Ishikawa (cell line): ENCODE measurements at regions not wholly inside any gene's neighbourhood (a gene's known extent, or its start where the extent isn't known, plus 50 kb on each side); places are given as distances from the start of the nearest gene placed in this dataset.

Experiments used
- CEBPB ChIP-seq: IDR thresholded peaks from 2 replicates; pipeline ENCODE4 v1.6.1; 2012
- CREB1 ChIP-seq: IDR thresholded peaks from 2 replicates; pipeline ENCODE4 v1.6.1; 2012; ENCODE audit warnings: low read depth
- EGR1 ChIP-seq: IDR thresholded peaks from 2 replicates; pipeline ENCODE4 v1.6.1; 2012
- EP300 ChIP-seq: IDR thresholded peaks from 2 replicates; pipeline ENCODE4 v1.6.1; 2012; ENCODE audit warnings: borderline replicate concordance
- FOXM1 ChIP-seq: IDR thresholded peaks from 2 replicates; pipeline ENCODE4 v1.6.1; 2012; ENCODE audit warnings: low read depth, borderline replicate concordance
- NFIC ChIP-seq: IDR thresholded peaks from 2 replicates; pipeline ENCODE4 v1.6.1; 2012
- RAD21 ChIP-seq: IDR thresholded peaks from 2 replicates; pipeline ENCODE4 v1.6.1; 2012; ENCODE audit warnings: low read depth
- TAF1 ChIP-seq: IDR thresholded peaks from 2 replicates; pipeline ENCODE4 v1.6.1; 2012; ENCODE audit warnings: low read depth, mild to moderate bottlenecking
- TCF12 ChIP-seq: IDR thresholded peaks from 2 replicates; pipeline ENCODE4 v1.6.1; 2012; ENCODE audit warnings: low read depth
- TEAD4 ChIP-seq: IDR thresholded peaks from 2 replicates; pipeline ENCODE4 v1.6.1; 2012
- YY1 ChIP-seq: IDR thresholded peaks from 2 replicates; pipeline ENCODE4 v1.6.1; 2012; ENCODE audit warnings: low read depth
- ZBTB7A ChIP-seq: IDR thresholded peaks from 2 replicates; pipeline ENCODE4 v1.6.1; 2012; ENCODE audit warnings: low read depth
- TF ChIP-seq, protein P1 (sequence below): IDR thresholded peaks from 2 replicates; pipeline ENCODE4 v1.6.1; 2012
- TF ChIP-seq, protein P2 (sequence below): IDR thresholded peaks from 2 replicates; pipeline ENCODE4 v1.6.1; 2012
- TF ChIP-seq, protein P3 (sequence below): IDR thresholded peaks from 2 replicates; pipeline ENCODE4 v1.6.1; 2012; ENCODE audit warnings: low read depth, mild to moderate bottlenecking

DNA sequence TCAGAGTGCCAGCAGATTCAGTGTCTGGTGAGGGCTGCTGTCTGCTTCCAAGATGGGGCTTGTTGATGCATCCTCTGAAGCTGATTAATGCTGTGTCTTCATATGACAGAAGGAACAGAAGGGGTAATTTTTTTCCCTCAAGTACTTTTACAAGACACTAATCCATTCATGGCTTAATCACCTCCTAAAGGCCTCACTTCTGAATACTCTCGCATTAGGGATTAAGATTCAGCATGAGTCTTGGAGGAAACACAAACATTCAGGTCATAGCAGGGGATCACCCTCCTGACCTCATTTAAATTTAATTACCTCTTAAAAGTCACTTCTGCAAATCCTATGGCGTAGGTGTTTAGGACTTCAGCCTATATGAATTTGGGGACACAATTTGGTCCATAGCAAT, 1145.5 kb upstream of the PCDH10 start:
- no peak for TF ChIP-seq EP300
- TF ChIP-seq YY1: no peak
- TF ChIP-seq ZBTB7A: no peak
- TF ChIP-seq TAF1: no peak
- no peak for TF ChIP-seq NFIC
- no peak for TF ChIP-seq CEBPB
- no peak for TF ChIP-seq CREB1
- TF ChIP-seq, protein P1, sequence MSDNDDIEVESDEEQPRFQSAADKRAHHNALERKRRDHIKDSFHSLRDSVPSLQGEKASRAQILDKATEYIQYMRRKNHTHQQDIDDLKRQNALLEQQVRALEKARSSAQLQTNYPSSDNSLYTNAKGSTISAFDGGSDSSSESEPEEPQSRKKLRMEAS: no peak
- TF ChIP-seq, protein P2, sequence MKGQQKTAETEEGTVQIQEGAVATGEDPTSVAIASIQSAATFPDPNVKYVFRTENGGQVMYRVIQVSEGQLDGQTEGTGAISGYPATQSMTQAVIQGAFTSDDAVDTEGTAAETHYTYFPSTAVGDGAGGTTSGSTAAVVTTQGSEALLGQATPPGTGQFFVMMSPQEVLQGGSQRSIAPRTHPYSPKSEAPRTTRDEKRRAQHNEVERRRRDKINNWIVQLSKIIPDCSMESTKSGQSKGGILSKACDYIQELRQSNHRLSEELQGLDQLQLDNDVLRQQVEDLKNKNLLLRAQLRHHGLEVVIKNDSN: no peak
- no peak for TF ChIP-seq EGR1
- TF ChIP-seq, protein P3, sequence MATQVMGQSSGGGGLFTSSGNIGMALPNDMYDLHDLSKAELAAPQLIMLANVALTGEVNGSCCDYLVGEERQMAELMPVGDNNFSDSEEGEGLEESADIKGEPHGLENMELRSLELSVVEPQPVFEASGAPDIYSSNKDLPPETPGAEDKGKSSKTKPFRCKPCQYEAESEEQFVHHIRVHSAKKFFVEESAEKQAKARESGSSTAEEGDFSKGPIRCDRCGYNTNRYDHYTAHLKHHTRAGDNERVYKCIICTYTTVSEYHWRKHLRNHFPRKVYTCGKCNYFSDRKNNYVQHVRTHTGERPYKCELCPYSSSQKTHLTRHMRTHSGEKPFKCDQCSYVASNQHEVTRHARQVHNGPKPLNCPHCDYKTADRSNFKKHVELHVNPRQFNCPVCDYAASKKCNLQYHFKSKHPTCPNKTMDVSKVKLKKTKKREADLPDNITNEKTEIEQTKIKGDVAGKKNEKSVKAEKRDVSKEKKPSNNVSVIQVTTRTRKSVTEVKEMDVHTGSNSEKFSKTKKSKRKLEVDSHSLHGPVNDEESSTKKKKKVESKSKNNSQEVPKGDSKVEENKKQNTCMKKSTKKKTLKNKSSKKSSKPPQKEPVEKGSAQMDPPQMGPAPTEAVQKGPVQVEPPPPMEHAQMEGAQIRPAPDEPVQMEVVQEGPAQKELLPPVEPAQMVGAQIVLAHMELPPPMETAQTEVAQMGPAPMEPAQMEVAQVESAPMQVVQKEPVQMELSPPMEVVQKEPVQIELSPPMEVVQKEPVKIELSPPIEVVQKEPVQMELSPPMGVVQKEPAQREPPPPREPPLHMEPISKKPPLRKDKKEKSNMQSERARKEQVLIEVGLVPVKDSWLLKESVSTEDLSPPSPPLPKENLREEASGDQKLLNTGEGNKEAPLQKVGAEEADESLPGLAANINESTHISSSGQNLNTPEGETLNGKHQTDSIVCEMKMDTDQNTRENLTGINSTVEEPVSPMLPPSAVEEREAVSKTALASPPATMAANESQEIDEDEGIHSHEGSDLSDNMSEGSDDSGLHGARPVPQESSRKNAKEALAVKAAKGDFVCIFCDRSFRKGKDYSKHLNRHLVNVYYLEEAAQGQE: no peak
- TF ChIP-seq FOXM1: no peak
- no peak for TF ChIP-seq RAD21
- no peak for TF ChIP-seq TEAD4
- TF ChIP-seq TCF12: no peak

DNA sequence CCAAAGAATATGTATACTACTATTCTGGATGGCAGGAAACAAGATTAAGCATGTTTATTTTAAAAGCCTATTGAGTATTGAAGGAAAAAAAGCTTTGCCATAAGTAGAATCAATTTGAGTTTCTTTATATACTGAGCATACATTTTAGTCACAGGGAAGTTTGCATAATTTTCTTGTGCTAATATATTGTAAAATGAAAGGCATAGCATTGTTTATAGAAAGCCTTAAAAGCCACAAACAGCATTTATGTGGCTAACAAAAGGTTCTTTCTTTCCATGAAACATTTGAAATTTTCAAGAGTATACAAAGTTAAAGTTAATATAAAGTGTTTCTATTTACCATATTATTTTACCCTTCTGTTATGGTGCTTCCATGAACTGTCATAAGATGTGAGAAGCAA, 1133.8 kb upstream of the PCDH10 start:
- no peak for TF ChIP-seq TCF12
- TF ChIP-seq NFIC: no peak
- no peak for TF ChIP-seq ZBTB7A
- TF ChIP-seq EP300: no peak
- TF ChIP-seq, protein P2: no peak
- no peak for TF ChIP-seq TEAD4
- no peak for TF ChIP-seq FOXM1
- no peak for TF ChIP-seq TAF1
- no peak for TF ChIP-seq YY1
- TF ChIP-seq, protein P1: no peak
- TF ChIP-seq, protein P3: no peak
- no peak for TF ChIP-seq CEBPB
- no peak for TF ChIP-seq EGR1
- no peak for TF ChIP-seq RAD21
- no peak for TF ChIP-seq CREB1

DNA sequence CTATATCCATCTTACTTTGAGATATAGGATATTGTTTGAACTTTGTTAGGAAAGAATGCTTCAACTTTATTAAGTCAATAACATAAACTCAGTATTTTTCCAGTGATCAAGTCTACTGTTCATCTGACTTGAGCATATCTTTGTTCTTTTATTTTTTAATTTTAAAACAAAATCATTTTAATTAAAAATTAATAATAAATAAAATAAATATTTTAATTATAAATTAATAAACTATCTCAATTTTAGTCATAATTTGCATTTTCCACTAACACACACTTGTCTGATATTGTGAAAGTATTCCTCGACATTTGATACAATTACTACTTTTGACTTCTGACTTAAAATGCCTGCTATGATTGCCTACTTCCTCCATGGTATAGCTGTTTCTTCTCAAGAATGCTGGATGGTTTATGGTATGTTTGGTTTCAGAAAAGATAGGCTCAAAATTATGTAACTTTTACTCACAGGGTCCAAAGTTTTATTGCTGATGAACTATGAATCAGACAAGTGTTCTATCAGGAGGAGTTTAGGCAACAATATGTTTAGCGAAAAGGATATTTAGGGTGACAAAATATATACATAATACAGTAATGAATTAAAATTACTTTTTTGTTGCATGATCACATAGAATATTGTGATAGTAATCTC, 1132.3 kb upstream of the PCDH10 start:
- TF ChIP-seq RAD21 (no peak), EP300 (no peak), TCF12 (no peak), TEAD4 (no peak), FOXM1 (no peak), TAF1 (no peak), NFIC (no peak), EGR1 (no peak), CREB1 (no peak), ZBTB7A (no peak), YY1 (no peak), CEBPB (no peak)
- TF ChIP-seq, protein P2: no peak
- TF ChIP-seq, protein P1: no peak
- TF ChIP-seq, protein P3: no peak
